Brain microvascular endothelial cell (primary cell): ENCODE measurements at regions not wholly inside any gene's neighbourhood (a gene's known extent, or its start where the extent isn't known, plus 50 kb on each side); places are given as distances from the start of the nearest gene placed in this dataset.

Source experiments
- DNase-seq: peaks from one replicate; pipeline ENCODE4 v3.0.0-alpha.2; 2020
- H3K27ac ChIP-seq: fragments of 250-450 bp; sonication (Bioruptor Pico); 2 replicates; pipeline ENCODE4 v1.5.1; 2020; ENCODE audit warnings: mild to moderate bottlenecking, moderate library complexity
- H3K27me3 ChIP-seq: fragments of 250-450 bp; sonication (Bioruptor Pico); replicated peaks from 2 replicates; pipeline ENCODE4 v1.5.1; 2020; ENCODE audit warnings: mild to moderate bottlenecking
- H3K36me3 ChIP-seq: fragments of 250-450 bp; sonication (Bioruptor Pico); replicated peaks from 2 replicates; pipeline ENCODE4 v1.5.1; 2020; ENCODE audit warnings: mild to moderate bottlenecking
- H3K4me3 ChIP-seq: 2 replicates; pipeline ENCODE4 v1.5.1; 2011; ENCODE audit warnings: low read depth, mild to moderate bottlenecking, control low read depth, low read length, moderate library complexity
- CTCF ChIP-seq: IDR thresholded peaks from 2 replicates; pipeline ENCODE4 v1.5.1; 2011; ENCODE audit warnings: low read depth, mild to moderate bottlenecking, moderate library complexity, low read length, control low read depth, inconsistent platforms; ENCODE audit errors: missing control alignments
- in situ Hi-C: cut with HindIII; loops from 2 replicates; pipeline ENCODE4 v1.10.0; 2017; ENCODE audit warnings: low sequenced_read_pairs, low pct_ligation_motif_present

- no peak overlapping the region for H3K4me3 ChIP-seq
- no peak overlapping the region for H3K27ac ChIP-seq
- H3K27me3 ChIP-seq = no peaks in the 10 kb centered on the region
- TF ChIP-seq CTCF = no peak
- no peak for DNase-seq
- H3K36me3 ChIP-seq = no peaks in the 10 kb centered on the region
- in situ Hi-C loops = no loop called here
Measured at GRCh38 chr19:31423896-31424295, 74.7 kb upstream of the TSHZ3 start.

GRCh38 chr19:31424861-31425620 is 75.8 kb upstream of the TSHZ3 start:
- no peak for TF ChIP-seq CTCF
- Histone ChIP-seq H3K36me3 (no peaks in the 10 kb centered on the region), H3K27me3 (no peaks in the 10 kb centered on the region), H3K4me3 (no peak overlapping the region), H3K27ac (no peak overlapping the region)
- no peak for DNase-seq
- in situ Hi-C loops = no loop called here

- Histone ChIP-seq H3K27ac (no peak overlapping the region), H3K4me3 (no peak overlapping the region), H3K27me3 (no peaks in the 10 kb centered on the region), H3K36me3 (no peaks in the 10 kb centered on the region)
- no peak for TF ChIP-seq CTCF
- in situ Hi-C loops = no loop called here
- DNase-seq = no peak
Measured at GRCh38 chr19:31427857-31428256, 78.6 kb upstream of the TSHZ3 start.

GRCh38 chr19:31430381-31430780 is 81.1 kb upstream of the TSHZ3 start:
- no peaks in the 10 kb centered on the region for H3K27me3 ChIP-seq
- H3K27ac ChIP-seq = no peak overlapping the region
- no peaks in the 10 kb centered on the region for H3K36me3 ChIP-seq
- in situ Hi-C loops = no loop called here
- no peak overlapping the region for H3K4me3 ChIP-seq
- TF ChIP-seq CTCF = no peak
- DNase-seq = no peak

- no peak for TF ChIP-seq CTCF
- Histone ChIP-seq H3K36me3 (no peaks in the 10 kb centered on the region), H3K4me3 (no peak overlapping the region), H3K27me3 (no peaks in the 10 kb centered on the region), H3K27ac (no peak overlapping the region)
- in situ Hi-C loops = no loop called here
- DNase-seq = no peak
Measured at GRCh38 chr19:31432201-31432810, 83.1 kb upstream of the TSHZ3 start.
